Mesodermal cell (in vitro differentiated cells): ENCODE measurements at regions not wholly inside any gene's neighbourhood (a gene's known extent, or its start where the extent isn't known, plus 50 kb on each side); places are given as distances from the start of the nearest gene placed in this dataset.
"Not testable (repeated sequence)": the region's sequence is repeated elsewhere in the genome, so short reads cannot be mapped to it uniquely, and the experiment has no call there.

Experiments used
- H3K27ac ChIP-seq: 2 replicates; pipeline ENCODE4 v1.7.0; 2013; ENCODE audit warnings: mild to moderate bottlenecking, low read depth, low read length, moderate library complexity; ENCODE audit not compliant: severe bottlenecking
- H3K36me3 ChIP-seq: 2 replicates; pipeline ENCODE4 v1.7.1; 2013; ENCODE audit warnings: mild to moderate bottlenecking, low read length, moderate library complexity; ENCODE audit not compliant: control insufficient read depth, insufficient read depth
- H3K4me1 ChIP-seq: one replicate; pipeline ENCODE4 v1.7.1; 2013; ENCODE audit warnings: mild to moderate bottlenecking, low read length; ENCODE audit not compliant: insufficient read depth, control insufficient read depth, poor library complexity, severe bottlenecking
- H3K4me3 ChIP-seq: 2 replicates; pipeline ENCODE4 v1.7.0; 2013; ENCODE audit warnings: low read length, control low read depth, mild to moderate bottlenecking; ENCODE audit not compliant: insufficient read depth, poor library complexity, severe bottlenecking; ENCODE audit errors: extremely low read depth
- H3K9me3 ChIP-seq: 2 replicates; pipeline ENCODE4 v1.7.1; 2013; ENCODE audit warnings: mild to moderate bottlenecking, low read length, moderate library complexity; ENCODE audit not compliant: control insufficient read depth
- WGBS, 2 experiments: methylation state at CpG; one replicate each; pipeline ENCODE4 v1.1.5; 2013; ENCODE audit warnings: missing lambda C conversion rate in 2 of 2; ENCODE audit not compliant: insufficient coverage in 2 of 2; 5-methylcytosine and 5-hydroxymethylcytosine counted together

GRCh38 chr5:118529361-118530144, 458.8 kb downstream of the DTWD2 start:
- H3K27ac ChIP-seq, result no peak overlapping the region
- H3K4me3 ChIP-seq, result no peak overlapping the region
- H3K9me3 ChIP-seq, result no peaks in the 10 kb centered on the region
- H3K4me1 ChIP-seq, result no peaks in the 10 kb centered on the region
- 96 to 100% methylated on average over 2 to 3 of the region's 7 CpGs for WGBS, 2 experiments
- H3K36me3 ChIP-seq, result no peaks in the 10 kb centered on the region

- Histone ChIP-seq H3K4me1 (no peaks in the 10 kb centered on the region), H3K27ac (no peak overlapping the region), H3K36me3 (no peaks in the 10 kb centered on the region)
Measured at GRCh38 chr5:118522626-118523025, 465.7 kb downstream of the DTWD2 start.

DNA sequence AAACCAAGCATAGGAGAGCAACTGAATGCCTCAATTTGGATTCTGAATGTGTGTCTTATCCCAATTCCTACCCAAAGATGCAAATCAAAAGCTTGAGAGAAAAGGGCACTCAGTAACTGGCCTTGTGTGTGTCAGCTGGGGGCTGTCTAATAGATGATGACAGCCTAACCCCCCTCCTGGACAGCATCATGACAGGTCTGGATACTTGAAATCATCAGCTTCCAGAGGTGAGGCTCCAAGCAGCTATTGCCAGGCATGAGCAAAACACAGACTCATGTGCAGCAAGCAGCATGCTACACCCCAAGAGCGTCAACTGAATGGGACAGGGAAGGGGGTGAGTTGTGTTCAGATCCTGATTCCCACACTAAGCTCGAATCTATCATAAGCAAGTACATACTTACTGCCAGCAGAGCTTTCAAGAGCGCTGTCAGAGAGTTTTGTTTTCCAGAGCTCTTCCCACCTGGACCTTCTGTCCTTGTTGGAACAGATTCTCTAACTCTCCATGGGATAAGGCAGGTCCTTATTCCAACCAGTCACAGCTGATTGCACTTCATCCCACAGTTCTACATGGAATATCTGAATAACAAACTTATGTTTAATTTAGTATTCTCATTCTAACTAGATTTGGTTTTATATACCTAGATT, 467.5 kb downstream of the DTWD2 start:
- 72 to 100% methylated on average over 1 to 3 of the region's 3 CpGs for WGBS, 2 experiments
- no peaks in the 10 kb centered on the region for H3K4me1 ChIP-seq

More at GRCh38 chr5:118522626-118523025, 465.7 kb downstream of the DTWD2 start:
- no peak overlapping the region for H3K4me3 ChIP-seq
- H3K9me3 ChIP-seq, result no peaks in the 10 kb centered on the region

DNA sequence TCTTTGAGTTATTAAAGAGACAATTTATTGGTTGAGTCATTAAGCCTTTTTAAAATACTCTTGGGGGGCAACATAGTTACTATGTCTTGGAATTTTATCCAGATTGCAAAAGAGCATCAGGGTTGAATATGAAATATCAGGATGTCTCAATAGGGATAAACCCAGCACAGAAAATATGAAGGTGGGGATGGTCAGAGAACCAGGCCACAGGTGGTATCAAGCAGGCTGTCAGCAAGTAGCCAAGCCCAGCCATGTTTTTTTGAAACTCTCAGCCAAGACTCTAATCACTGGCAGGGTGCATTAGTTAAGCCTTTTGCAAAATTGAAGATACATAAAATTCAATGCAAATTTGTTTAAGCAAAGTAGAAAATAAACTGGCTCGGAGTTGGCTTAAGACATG, 468.9 kb downstream of the DTWD2 start:
- H3K4me3 ChIP-seq, result no peak overlapping the region
- WGBS, 2 experiments, result 80 to 100% methylated on average over 1 of the region's 1 CpG
- H3K4me1 ChIP-seq, result no peaks in the 10 kb centered on the region
- H3K36me3 ChIP-seq, result no peaks in the 10 kb centered on the region
- H3K27ac ChIP-seq, result no peak overlapping the region
- no peaks in the 10 kb centered on the region for H3K9me3 ChIP-seq

More for the DNA sequence above, 467.5 kb downstream of the DTWD2 start:
- Histone ChIP-seq H3K4me3 (no peak overlapping the region), H3K36me3 (no peaks in the 10 kb centered on the region), H3K9me3 (no peaks in the 10 kb centered on the region), H3K27ac (no peak overlapping the region)

- Histone ChIP-seq H3K9me3 (no peaks in the 10 kb centered on the region), H3K36me3 (no peaks in the 10 kb centered on the region), H3K4me1 (no peaks in the 10 kb centered on the region), H3K27ac (no peak overlapping the region), H3K4me3 (no peak overlapping the region)
- WGBS, 2 experiments, result 82 to 100% methylated on average over 2 of the region's 3 CpGs
Measured at GRCh38 chr5:118518720-118519119, 469.6 kb downstream of the DTWD2 start.

DNA sequence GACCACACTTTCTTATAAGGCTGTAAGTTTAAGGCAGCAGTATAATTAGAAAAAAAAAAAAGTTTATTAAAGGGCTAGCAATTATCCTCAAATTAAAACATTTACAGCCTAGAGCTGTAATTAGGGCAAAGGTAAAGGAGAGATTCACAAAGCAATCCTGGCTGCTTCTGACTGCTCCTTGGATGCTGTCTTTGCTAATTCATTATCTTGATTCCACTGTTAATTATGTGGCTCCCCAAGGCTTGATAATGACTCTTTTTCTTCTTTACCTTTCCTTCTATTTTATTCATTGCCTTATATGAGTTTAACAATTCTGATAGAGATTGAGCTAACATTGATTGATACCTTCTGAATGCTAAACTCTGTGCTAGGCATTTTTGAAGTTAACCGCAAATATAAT, 476.5 kb downstream of the DTWD2 start:
- H3K27ac ChIP-seq, result no peak overlapping the region
- H3K9me3 ChIP-seq, result no peaks in the 10 kb centered on the region
- WGBS, 2 experiments, result no CpG with 5 or more reads among the region's 1 CpG
- H3K36me3 ChIP-seq, result no peaks in the 10 kb centered on the region
- no peaks in the 10 kb centered on the region for H3K4me1 ChIP-seq
- no peak overlapping the region for H3K4me3 ChIP-seq

GRCh38 chr5:118506217-118506852, 482.0 kb downstream of the DTWD2 start:
- 63 to 79% methylated on average over 2 of the region's 4 CpGs for whole genome bisulfite sequencing, 2 experiments
- Histone ChIP-seq H3K27ac (no peak overlapping the region), H3K9me3 (no peaks in the 10 kb centered on the region), H3K4me1 (no peaks in the 10 kb centered on the region), H3K4me3 (no peak overlapping the region), H3K36me3 (no peaks in the 10 kb centered on the region)

DNA sequence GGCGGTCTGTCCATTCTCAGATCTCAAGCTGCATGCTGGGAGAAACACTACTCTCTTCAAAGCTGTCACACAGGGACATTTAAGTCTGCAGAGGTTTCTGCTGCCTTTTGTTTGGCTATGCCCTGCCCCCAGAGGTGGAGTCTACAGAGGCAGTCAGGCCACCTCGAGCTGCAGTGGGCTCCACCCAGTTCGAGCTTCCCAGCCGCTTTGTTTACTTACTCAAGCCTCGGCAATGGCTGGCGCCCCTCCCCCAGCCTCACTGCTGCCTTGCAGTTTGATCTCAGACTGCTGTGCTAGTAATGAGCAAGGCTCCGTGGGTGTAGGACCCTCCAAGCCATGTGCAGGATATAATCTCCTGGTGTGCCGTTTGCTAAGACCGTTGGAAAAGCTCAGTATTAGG, 486.1 kb downstream of the DTWD2 start:
- H3K27ac ChIP-seq, H3K4me3 ChIP-seq, H3K36me3 ChIP-seq, H3K9me3 ChIP-seq, H3K4me1 ChIP-seq: not testable (repeated sequence)
- WGBS, 2 experiments, result 83 to 89% methylated on average over 8 to 9 of the region's 9 CpGs

GRCh38 chr5:118491351-118491750, 497.0 kb downstream of the DTWD2 start:
- Histone ChIP-seq H3K4me1 (peaks cover 6% of the 10 kb centered on the region), H3K4me3 (no peak overlapping the region), H3K36me3 (no peaks in the 10 kb centered on the region), H3K9me3 (peaks cover 3% of the 10 kb centered on the region), H3K27ac (no peak overlapping the region)
- WGBS, 2 experiments, result no CpG with 5 or more reads among the region's 1 CpG

- 100% methylated on average over 1 of the region's 3 CpGs; no CpG with 5 or more reads in 1 of the 2 experiments for WGBS, 2 experiments
- H3K27ac ChIP-seq, result peak overlapping the region; percentile 11
- H3K4me3 ChIP-seq, result no peak overlapping the region
- H3K36me3 ChIP-seq, result no peaks in the 10 kb centered on the region
- H3K4me1 ChIP-seq, result peaks cover 6% of the 10 kb centered on the region
- H3K9me3 ChIP-seq, result no peaks in the 10 kb centered on the region
Measured at GRCh38 chr5:118486647-118487225, 501.6 kb downstream of the DTWD2 start.
